GM12864 (cell line): ENCODE measurements at regions not wholly inside any gene's neighbourhood (a gene's known extent, or its start where the extent isn't known, plus 50 kb on each side); places are given as distances from the start of the nearest gene placed in this dataset.
"Not testable (repeated sequence)": the region's sequence is repeated elsewhere in the genome, so short reads cannot be mapped to it uniquely, and the experiment has no call there.

Experiments
- DNase-seq: peaks from one replicate; pipeline ENCODE4 v3.0.0-alpha.2; 2011; ENCODE audit warnings: low read depth
- H3K4me3 ChIP-seq: 2 replicates; pipeline ENCODE4 v1.5.1; 2011; ENCODE audit warnings: mild to moderate bottlenecking, low read depth, low read length, control low read depth
- TF ChIP-seq, protein P1 (sequence below): IDR thresholded peaks from 2 replicates; pipeline ENCODE4 v1.5.1; 2011; ENCODE audit warnings: low read depth, mild to moderate bottlenecking, moderate library complexity, low read length, control low read depth, inconsistent platforms; ENCODE audit errors: missing control alignments

DNA sequence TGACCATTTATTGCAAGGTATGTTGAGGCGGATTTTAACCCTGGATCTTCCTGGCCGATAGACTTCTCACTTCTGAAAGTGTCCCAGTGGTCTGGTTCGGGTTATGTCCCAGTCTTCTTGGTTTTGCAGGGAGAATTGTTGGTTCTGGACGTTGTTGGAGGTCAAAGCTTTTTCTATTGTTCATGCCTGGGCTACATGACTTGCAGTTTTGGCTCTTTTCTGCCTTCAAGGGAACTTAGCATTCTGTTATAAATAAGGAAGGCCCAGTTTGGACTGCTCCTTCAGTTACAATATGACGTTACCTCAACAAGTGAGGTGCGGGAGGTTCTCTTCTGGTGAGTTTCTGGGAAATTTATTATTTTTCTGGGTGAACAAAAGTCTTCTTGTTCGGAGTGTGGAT, 614.3 kb downstream of the DIPK2A start:
- TF ChIP-seq, protein P1, sequence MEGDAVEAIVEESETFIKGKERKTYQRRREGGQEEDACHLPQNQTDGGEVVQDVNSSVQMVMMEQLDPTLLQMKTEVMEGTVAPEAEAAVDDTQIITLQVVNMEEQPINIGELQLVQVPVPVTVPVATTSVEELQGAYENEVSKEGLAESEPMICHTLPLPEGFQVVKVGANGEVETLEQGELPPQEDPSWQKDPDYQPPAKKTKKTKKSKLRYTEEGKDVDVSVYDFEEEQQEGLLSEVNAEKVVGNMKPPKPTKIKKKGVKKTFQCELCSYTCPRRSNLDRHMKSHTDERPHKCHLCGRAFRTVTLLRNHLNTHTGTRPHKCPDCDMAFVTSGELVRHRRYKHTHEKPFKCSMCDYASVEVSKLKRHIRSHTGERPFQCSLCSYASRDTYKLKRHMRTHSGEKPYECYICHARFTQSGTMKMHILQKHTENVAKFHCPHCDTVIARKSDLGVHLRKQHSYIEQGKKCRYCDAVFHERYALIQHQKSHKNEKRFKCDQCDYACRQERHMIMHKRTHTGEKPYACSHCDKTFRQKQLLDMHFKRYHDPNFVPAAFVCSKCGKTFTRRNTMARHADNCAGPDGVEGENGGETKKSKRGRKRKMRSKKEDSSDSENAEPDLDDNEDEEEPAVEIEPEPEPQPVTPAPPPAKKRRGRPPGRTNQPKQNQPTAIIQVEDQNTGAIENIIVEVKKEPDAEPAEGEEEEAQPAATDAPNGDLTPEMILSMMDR: no peak
- no peak overlapping the region for H3K4me3 ChIP-seq
- DNase-seq: no peak

DNA sequence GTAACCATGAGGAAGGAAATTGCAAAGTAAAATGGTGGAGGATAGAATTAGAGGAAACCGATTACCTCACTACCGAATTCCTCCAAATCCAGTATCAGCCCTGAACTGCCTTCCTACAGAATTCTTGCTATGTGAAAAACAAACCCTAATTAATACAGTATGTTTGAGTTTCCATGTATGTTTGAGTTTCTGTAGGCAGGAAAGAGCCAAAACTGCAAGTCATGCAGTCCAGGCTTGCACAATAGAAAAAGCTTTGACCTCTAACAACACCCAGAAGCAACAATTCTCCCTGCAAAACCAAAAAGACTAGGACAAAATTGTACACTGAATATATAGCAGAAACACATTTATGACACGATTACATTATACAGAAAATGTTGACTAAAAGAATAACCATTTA, 614.8 kb downstream of the DIPK2A start:
- no peak for DNase-seq
- no peak overlapping the region for H3K4me3 ChIP-seq
- TF ChIP-seq, protein P1: no peak

DNA sequence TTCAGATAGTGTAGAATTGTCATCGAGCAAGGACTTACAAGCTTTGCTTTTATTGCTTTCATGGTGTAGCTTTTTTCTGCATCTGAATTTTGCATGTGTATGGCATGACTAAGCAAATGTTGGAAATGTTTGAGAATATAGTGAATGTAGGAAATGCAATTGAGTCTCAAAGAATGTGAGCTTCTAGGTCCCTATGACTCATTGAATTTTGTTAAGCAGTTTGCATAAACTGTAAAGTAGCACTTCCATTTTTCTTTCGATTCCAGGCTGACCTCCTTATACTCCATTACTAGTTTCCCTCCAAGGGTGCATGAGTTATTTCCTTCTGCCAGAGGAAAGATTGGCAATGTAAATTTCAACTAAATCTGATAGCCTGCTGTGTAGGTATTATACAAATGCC, 619.2 kb downstream of the DIPK2A start:
- TF ChIP-seq, protein P1: no peak
- no peak for DNase-seq
- no peak overlapping the region for H3K4me3 ChIP-seq

DNA sequence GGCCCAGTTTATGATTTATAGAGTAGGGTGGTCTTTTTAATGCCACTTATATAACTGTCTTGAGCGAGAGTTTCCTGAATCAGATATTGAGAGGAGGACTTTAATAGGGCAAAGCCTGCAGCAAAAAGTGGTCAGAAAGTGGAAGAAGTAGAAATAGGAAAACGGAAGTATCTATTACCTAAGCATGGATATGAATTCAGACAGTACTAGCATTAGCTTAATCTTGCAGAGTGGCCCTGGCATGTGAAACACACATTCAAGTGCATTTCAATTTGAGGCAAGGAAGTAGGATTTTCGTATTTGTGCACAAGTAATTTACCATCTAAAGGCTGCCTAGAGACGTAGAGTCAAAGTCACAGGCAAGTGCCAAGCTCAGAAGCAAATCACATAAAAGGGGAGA, 622.3 kb downstream of the DIPK2A start:
- TF ChIP-seq, protein P1: no peak
- DNase-seq: no peak
- H3K4me3 ChIP-seq: no peak overlapping the region

DNA sequence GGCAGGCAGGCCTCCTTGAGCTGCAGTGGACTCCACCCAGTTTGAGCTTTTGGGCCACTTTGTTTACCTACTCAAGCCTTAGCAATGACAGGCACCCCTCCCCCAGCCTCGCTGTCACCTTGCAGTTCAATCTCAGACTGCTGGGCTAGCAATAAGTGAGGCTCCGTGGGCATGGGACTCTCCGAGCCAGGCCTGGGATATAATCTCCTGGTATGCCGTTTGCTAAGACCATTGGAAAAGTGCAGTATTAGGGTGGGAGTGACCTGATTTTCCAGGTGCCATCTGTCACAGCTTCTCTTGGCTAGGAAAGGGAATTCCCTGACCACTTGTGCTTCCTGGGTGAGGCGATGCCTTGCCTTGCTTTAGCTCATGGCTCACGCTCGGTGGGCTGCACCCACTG, 648.6 kb downstream of the DIPK2A start:
- H3K4me3 ChIP-seq, DNase-seq: not testable (repeated sequence)

DNA sequence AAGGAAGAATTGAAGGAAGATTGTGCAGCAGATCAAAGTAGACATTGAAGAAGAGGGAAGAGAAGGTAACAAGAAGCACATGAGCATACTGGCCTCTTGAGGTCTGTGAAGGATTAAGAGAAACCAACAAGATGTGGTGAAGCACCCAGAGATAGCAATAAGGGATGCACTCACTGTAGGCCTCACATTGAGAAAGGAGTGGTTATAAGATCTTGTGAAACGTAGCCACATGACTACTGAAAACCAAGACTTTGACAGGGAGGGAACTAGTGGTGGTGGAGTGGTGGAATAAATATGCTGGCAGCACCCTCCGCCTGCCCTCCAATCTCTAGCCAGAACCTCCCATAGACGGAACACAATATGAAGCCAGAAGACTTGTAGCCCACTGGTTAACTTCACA, 651.2 kb downstream of the DIPK2A start:
- no peak for DNase-seq
- TF ChIP-seq, protein P1: no peak
- H3K4me3 ChIP-seq: no peak overlapping the region

DNA sequence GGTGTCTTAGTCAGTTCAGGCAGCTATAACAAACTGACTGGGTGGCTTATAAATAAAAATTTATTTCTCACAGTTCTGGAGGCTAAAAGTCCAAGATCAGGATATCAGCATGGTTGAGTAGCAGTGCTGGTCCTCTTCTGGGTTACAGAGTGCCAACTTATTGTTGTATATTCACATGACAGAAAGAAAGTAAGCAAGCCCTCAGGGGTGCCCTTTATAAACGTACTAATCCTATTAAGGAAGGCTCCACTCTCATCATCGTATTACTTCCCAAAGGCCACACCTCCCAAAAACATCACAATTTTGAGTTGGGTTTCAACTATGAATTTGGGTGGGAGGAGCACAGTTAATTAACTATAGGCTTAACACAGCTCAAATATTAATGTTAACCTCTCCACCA, 653.0 kb downstream of the DIPK2A start:
- DNase-seq: no peak
- TF ChIP-seq, protein P1: no peak

DNA sequence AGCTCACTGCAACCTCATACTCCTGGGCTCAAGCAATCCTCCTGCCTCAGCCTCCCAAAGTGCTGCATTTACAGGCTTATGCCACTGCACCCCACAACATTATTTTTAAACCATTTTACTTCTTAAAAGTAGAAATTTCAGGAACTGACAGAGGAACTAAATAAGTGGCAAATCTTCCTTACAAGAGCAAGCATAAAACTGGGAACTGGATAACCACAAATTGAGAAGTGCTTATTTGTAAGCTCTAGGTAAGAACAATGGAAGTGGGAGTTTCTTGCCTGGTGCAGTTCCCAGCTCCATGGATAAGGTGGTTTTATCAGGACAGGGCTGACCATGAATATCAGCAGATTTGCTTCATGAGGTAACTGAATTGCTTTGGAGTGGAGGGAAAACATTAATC, 655.2 kb downstream of the DIPK2A start:
- DNase-seq: no peak
- TF ChIP-seq, protein P1: no peak

More for the DNA sequence above, 653.0 kb downstream of the DIPK2A start:
- no peak overlapping the region for H3K4me3 ChIP-seq

More for the DNA sequence above, 655.2 kb downstream of the DIPK2A start:
- no peak overlapping the region for H3K4me3 ChIP-seq
